Activated T-helper 1 cell treated with Interleukin-2 at 50 U/mL for 16 hours (primary cell): ENCODE measurements at regions not wholly inside any gene's neighbourhood (a gene's known extent, or its start where the extent isn't known, plus 50 kb on each side); places are given as distances from the start of the nearest gene placed in this dataset.
"Not testable (repeated sequence)": the region's sequence is repeated elsewhere in the genome, so short reads cannot be mapped to it uniquely, and the experiment has no call there.

Experiments used
- DNase-seq: peaks from one replicate; pipeline ENCODE4 v3.0.0-alpha.2; 2020; ENCODE audit warnings: low read depth

DNA sequence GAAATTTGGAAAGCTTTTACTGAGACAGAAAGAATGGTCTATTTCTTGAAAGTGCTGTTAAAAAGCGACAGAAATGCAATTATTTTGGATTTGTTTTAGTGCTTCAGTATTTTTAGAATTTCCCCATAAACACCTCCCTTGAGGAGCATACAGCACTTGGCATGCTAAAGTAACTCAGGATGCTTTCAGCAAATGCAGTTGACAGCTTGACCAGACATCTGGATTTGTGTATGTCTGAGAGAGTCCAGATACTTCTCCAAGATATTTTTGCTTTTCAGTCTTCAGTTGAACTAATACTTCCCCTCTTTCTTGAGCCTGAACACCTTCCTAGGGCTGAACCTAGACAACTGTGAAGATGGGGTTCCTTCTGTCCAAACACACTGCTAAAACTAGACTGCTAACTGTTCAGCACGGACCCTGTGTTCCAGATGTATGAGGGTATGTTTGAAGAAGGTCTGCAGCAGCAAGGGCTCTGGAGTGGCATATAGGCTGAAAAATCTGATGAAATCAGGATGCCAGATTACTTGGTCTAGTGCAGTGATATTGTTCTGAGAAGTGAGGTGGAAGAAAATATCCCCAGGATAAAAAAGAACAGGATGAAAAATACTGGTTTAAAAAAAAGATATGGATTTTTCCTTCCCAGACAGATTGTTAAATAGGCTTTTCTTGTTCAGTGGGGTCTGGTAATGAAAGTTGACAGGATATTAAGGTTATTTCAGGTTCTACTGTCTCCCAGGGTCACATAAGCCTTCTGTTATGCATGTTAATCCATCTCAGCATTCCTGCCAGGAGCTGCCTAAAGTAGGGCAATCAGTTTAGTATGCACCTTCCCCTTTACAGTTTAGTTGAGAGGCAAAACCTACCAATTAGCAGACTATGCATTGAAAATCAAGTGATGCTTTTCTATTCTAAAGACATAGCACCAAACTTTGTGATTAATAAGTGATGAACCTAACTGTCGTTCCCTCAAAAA is 516.9 kb upstream of the TBL1XR1 start:
- DNase-seq, result no peak

DNA sequence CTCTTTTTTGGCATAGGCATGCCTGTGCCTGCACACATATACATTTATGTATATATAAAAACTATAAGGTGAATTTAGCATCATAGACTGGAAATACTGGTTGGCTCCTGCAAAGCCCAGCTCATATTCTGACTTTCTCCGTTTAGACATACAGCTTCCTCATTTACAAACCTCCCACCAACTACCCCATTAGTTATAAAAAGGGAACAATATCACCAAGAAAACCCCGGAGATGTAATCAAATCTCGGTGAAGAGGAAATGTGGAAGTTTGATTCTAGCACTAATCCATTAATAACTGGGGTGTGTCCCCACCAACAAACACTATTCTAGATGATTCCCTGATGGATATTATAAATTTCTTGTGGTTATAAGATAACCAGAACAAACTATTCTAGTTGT is 517.7 kb upstream of the TBL1XR1 start:
- DNase-seq, result no peak

GRCh38 chr3:177715980-177716379 is 518.7 kb upstream of the TBL1XR1 start:
- DNase-seq, result no peak

DNA sequence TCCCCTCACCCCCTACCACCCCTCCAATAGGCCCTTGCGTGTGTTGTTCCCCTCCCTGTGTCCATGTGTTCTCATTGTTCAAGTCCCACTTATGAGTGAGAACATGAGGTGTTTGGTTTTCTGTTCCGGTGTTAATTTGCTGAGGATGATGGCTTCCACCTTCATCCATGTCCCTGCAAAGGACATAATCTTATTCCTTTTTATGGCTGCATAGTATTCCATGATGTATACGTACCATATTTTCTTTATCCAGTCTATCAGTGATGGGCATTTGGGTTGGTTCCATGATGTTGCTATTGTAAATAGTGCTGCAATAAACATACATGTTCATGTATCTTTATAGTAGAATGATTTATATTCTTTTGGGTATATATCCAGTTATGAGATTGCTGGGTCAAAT is 523.6 kb upstream of the TBL1XR1 start:
- DNase-seq, result not testable (repeated sequence)

GRCh38 chr3:177721864-177722785 is 524.8 kb upstream of the TBL1XR1 start:
- no peak for DNase-seq

DNA sequence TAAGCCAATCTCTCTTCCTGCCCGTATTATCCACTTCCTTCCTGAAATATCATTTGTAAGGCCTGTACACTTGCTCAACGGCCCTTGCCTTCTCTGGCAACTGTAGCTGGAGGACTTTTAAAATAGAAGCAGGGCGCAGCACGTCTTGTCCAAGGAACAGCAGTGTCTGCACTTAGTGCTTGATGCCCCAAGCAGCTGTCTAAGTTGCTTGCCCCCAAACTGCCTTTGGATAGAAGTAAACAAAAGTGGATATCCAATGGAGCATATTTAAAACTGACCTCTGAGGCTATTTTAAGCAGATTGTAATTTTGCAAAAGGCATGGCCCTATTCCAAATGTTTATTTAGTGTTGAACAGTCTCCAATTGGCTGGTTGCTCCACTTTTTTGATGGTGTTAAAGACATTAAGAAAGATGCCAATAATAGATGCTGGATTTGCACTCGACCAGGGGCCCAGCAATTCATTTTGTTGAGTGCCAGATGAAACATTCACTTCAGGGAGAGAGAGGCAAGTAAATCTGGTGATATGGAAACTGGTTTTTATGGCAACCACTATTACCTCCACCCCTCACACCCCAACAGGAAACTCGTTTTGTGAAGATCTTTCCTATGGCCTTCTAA is 526.8 kb upstream of the TBL1XR1 start:
- no peak for DNase-seq

- DNase-seq, result no peak
Observed at GRCh38 chr3:177725165-177725564, 527.9 kb upstream of the TBL1XR1 start.

- no peak for DNase-seq
Observed at GRCh38 chr3:177726807-177727206, 529.5 kb upstream of the TBL1XR1 start.

DNA sequence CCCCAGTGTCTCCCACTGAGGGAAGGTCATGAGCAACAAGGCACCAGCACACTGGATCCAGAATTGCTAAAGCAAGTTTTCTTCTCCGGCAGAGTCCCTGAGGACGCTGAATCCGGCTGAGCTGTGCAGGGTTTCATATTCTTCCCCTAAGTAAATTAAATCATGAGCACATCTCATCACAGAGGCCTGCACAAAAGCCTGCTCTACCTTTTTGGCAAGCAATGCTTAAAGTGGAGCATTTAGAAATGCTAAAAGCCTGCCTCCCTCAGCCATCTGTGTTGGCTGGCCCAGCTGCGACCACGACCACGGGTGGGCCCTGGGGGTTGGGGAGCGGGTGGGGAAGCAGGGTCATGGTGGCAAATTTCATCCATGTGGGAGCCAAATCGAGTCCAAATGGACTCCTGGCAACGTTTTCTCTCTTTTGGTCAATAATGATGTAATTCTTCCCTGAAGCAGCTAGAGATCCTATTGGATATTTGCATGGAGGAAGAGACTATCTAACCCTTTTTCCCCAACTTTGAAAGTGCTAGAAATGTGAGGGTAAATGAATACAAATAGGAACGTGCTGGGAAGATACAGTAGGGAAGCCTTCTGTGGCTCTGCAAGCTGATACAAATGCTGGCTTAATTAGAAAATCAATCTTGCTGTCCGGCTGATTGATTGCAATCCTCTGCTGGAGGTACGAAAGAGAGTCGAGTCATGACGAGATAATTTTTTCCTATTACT is 532.8 kb upstream of the TBL1XR1 start:
- no peak for DNase-seq

GRCh38 chr3:177730814-177731213 is 533.5 kb upstream of the TBL1XR1 start:
- no peak for DNase-seq

- DNase-seq, result no peak
Observed at GRCh38 chr3:177731644-177732268, 534.5 kb upstream of the TBL1XR1 start.

DNA sequence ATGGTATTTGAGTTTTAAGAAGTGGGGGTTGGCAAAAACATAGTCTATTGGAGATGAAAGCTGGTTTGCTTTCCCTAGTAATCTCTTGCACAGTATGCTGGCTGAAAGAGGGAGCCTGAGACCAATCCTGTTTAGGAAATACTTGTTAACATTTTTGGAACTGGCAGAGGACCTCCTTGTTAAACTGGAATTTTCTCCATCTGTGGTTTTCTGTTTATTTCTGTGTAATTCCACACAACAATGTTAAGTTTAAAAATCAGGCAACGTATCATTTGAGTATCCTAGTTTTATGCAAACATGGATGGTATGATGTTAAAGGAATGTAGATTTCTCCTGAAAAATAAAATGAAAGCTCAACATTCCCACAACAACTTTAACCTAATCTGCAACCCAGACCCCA is 536.0 kb upstream of the TBL1XR1 start:
- no peak for DNase-seq

GRCh38 chr3:177733936-177734335 is 536.7 kb upstream of the TBL1XR1 start:
- DNase-seq, result no peak

DNA sequence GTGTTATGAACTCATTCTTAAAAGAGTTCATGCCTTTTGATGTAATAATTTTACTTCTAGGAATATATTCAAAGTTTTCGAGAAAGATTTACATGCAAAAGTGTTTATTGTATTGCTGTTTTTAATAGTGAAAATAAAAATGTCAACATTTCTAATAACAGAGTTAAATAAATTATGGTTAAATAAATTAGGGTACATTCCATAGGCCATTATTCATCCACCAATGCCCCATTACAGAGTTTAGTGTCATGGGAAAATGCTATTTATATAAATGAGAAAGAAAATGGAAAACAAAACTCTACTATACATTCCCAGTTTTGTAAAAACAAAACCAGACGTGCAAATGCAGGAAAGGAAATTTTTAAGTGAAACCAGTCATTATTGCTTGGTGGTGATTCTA is 538.1 kb upstream of the TBL1XR1 start:
- DNase-seq, result no peak

DNA sequence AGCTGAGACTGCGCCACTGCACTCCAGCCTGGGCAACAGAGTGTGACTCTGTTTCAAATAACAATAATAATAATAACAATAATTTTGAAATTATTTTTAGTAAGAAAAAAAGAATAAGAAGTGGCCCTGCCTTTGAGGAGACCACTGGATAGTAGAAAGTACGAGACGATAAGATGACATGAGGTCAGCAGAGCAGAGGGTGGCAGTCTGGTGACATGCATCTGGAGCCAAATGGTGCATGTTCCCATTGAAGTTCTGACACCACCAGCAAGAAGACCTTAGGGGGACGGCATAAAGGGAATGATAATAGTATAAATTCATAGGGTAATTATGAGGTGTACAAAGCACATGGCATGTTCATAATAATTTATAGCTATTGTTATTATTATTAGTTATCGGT is 542.2 kb upstream of the TBL1XR1 start:
- DNase-seq, result no peak

- no peak for DNase-seq
Observed at GRCh38 chr3:177740254-177740653, 543.0 kb upstream of the TBL1XR1 start.

DNA sequence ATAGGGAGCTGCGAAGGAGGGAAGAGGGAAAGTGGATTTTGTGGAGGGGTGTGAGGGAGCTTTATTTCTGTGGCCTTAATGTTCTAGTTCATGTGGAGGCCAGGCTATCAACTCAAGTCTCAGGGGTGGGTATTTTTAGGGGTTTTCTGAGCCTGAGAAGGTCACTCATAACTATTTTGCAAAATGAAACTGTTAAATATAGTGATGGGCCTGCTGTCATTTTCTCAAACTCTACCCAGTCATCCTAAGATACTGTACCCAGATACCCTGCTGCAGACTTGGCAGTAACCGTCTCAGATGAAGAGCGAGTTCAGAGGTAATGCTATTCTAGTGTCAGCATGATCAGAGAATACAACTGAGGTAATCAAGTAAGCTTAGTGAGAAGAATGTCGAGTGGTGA is 545.0 kb upstream of the TBL1XR1 start:
- no peak for DNase-seq

DNA sequence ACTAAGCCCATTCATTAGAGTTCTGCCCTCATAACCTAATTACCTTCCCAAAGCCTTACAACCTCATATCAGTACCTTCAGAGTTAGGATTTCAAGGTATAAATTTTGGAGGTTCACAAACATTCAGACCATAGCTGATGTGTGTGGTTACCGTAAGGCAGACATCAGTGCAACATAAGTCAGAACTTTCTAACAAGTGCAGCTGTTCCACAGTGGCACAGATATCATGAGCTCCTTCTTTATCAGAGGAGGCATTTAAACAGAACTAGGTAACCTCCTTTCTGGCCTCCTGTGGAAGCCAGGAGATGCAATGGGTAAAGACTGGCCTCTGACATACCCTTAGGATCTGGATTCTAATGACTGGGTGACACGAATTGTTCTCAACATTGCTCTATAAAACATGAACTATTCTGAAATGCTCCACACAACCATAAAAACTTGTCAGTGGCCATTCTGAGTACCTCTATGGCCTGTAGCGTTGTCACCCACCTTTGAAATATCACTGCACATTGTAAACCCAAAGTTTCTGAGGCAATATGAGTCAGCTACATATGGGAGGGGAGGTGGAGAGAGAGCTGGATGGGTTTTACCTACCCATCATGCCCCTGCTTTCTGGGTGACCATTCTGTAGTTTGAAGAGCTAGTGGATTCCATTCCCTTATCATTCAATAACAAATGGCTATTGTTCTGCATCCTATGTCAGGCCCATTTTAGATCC is 546.0 kb upstream of the TBL1XR1 start:
- DNase-seq, result no peak

DNA sequence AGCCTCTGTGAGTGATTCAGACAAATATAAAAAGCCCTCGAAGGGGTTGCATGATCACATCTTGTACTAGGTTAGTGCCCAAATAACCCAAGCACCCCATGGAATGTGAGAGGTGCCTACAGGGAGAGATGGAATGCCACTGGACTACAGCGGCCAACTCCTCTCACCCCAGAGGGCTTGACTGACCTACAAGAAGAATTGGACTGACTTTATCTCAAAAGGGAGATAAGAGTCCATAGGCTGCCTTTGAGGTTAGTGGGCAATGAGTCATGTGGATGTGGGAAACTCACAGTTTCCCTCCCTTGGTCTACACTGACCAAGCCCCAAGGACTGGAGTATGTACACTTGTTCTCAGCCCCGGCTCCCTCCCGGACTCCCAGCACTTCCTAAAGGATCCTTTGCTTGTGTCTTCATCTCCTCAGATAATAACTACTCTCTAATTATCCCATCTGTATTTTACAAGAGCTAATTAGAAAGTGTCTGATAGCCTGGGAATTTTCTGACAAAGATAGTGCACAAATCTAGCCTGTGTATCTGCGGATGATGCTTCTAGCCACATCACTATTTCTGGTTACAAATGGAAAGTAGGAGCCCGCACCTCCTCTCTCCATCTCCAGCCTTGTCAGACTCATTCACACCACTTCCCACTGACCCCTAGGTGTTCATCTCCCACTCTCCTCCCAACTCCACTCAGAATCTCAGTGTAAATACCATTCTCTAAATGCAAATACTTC is 547.8 kb upstream of the TBL1XR1 start:
- DNase-seq, result no peak

DNA sequence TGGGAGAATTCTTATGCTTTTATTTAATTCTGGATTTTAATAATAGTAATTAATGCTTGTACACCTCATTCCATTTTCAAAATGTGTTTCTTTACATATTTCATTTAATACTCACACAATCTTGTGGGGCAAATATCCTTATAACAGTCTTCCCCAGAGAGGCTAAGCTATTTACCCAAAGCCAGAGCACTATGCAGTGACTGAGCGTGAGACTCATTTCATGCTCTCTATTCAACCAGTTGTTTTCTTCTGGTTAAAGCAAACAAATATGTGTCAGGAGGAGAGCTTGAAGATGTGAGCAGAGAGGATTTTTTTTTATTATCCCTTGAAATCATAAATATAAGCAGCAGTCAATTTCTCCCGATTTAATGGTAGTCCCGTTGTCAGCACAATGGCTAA is 548.3 kb upstream of the TBL1XR1 start:
- DNase-seq, result no peak
